Right cardiac atrium (tissue), 5 donors: ENCODE measurements at regions not wholly inside any gene's neighbourhood (a gene's known extent, or its start where the extent isn't known, plus 50 kb on each side); places are given as distances from the start of the nearest gene placed in this dataset.

Experiments
- ATAC-seq, 2 donors: fragments of 200-7000 bp; cut with Tn5 transposase; one replicate each; pipeline versions ENCODE4 v1.8.0 to v1.9.1; 2020; ENCODE audit warnings: moderate library complexity in 2 of 2, mild to moderate bottlenecking in 1 of 2
- DNase-seq, 3 donors: peaks; one replicate each; pipeline ENCODE4 v3.0.0-alpha.2; 2020
- H3K27ac ChIP-seq: one replicate; pipeline ENCODE4 v1.5.1; 2013; ENCODE audit warnings: mild to moderate bottlenecking, low read length, control low read depth, moderate library complexity
- H3K27me3 ChIP-seq: one replicate; pipeline ENCODE4 v1.6.1; 2013; ENCODE audit not compliant: control insufficient read depth, insufficient read depth
- H3K4me1 ChIP-seq: one replicate; pipeline ENCODE4 v1.6.1; 2013; ENCODE audit warnings: low read length; ENCODE audit not compliant: control insufficient read depth, insufficient read depth
- H3K4me3 ChIP-seq: one replicate; pipeline ENCODE4 v1.5.1; 2013; ENCODE audit warnings: low read length, control low read depth
- H3K9me3 ChIP-seq: one replicate; pipeline ENCODE4 v1.6.1; 2013; ENCODE audit warnings: low read length; ENCODE audit not compliant: control insufficient read depth
- WGBS: extraction: QIAGEN DNeasy Blood & Tissue Kit; methylation state at CpG from one replicate; pipeline ENCODE4 v1.1.7; 2013; 5-methylcytosine and 5-hydroxymethylcytosine counted together
- intact Hi-C, 4 donors: fragments of 100-400 bp; cut with DNase I; formaldehyde crosslinking; loops; one replicate each; pipeline versions ENCODE4 v1.11.0 to v1.14.0; 2022 to 2023
- donor health status: healthy with polysubstance abuse.
- donor health status: DM: no; HTN: yes; CAD: no.
- donor health status: DM: no; HTN: no; CAD: no.
- donor health status: DM: no; HTN: yes; CAD: no; lungs with severe emphysema.
- donor health status: DM: yes; HTN: yes; CAD: no.

- no peak overlapping the region for H3K4me3 ChIP-seq
Measured at GRCh38 chr10:121282264-121282663, 316.0 kb downstream of the FGFR2 start.

GRCh38 chr10:121282797-121283515 is 315.3 kb downstream of the FGFR2 start:
- intact Hi-C loops = no loop called here
- Histone ChIP-seq H3K27ac (no peak overlapping the region), H3K27me3 (no peaks in the 10 kb centered on the region), H3K4me1 (no peaks in the 10 kb centered on the region), H3K9me3 (no peaks in the 10 kb centered on the region), H3K4me3 (no peak overlapping the region)
- DNase-seq (no peak), ATAC-seq (no peak)
- WGBS = 96% methylated on average over 11 of the region's 11 CpGs

More at GRCh38 chr10:121282264-121282663, 316.0 kb downstream of the FGFR2 start:
- H3K27me3 ChIP-seq = no peaks in the 10 kb centered on the region
- no peaks in the 10 kb centered on the region for H3K4me1 ChIP-seq
- intact Hi-C loops = no loop called here
- no peak overlapping the region for H3K27ac ChIP-seq
- H3K9me3 ChIP-seq = no peaks in the 10 kb centered on the region
- 95% methylated on average over 3 of the region's 3 CpGs for WGBS
- ATAC-seq (no peak), DNase-seq (no peak)

GRCh38 chr10:121284936-121285335 is 313.3 kb downstream of the FGFR2 start:
- Histone ChIP-seq H3K27me3 (no peaks in the 10 kb centered on the region), H3K9me3 (no peaks in the 10 kb centered on the region), H3K27ac (no peak overlapping the region), H3K4me3 (no peak overlapping the region), H3K4me1 (no peaks in the 10 kb centered on the region)
- 18% methylated on average over 4 of the region's 4 CpGs for WGBS
- intact Hi-C loops = no loop called here
- DNase-seq = no peak
- ATAC-seq = no peak

DNA sequence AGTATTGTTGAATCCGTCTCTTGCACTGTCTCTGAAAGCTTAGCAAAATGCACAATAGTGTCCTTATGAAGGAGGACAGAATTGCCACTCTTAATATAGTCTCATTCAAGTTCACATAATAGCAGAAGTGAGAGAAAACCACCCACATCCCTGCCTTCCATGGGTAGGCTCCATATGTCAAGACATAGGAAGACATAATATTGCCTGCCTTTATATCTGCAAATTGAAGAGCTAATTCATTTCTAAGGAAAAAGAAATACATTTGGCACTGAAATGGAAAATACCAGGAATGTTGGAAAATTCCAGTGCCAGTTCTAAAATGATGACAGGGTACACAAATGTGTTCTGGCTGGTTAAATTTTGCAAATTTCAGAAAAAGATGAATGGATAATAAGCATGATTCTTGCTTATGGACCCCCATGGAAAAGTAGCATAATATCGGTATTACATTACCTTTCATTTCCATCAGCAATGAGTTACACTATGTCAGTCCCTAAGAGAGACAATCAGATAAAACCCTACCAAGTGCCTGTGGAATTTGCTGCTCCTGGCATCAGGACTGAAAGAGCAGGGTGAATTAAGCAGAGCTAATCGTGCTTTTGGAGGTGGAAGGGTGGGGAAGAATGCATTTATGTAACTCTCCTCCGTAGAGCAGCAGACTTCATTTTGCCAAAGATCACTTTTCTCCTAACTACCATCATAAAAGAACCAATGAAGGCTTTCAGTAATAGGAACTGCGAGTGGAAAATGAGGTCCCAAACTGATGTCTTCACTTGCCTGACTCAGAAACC is 312.6 kb downstream of the FGFR2 start:
- no peaks in the 10 kb centered on the region for H3K4me1 ChIP-seq
- DNase-seq = no peak
- intact Hi-C loops = no loop called here
- no peaks in the 10 kb centered on the region for H3K27me3 ChIP-seq
- no peaks in the 10 kb centered on the region for H3K9me3 ChIP-seq
- 53% methylated on average over 5 of the region's 5 CpGs for WGBS
- H3K27ac ChIP-seq = no peak overlapping the region
- H3K4me3 ChIP-seq = no peak overlapping the region
- ATAC-seq = no peak

GRCh38 chr10:121288011-121288410 is 310.2 kb downstream of the FGFR2 start:
- WGBS = 79% methylated on average over 1 of the region's 1 CpG
- no peaks in the 10 kb centered on the region for H3K4me1 ChIP-seq
- no peaks in the 10 kb centered on the region for H3K9me3 ChIP-seq
- no peaks in the 10 kb centered on the region for H3K27me3 ChIP-seq
- H3K27ac ChIP-seq = no peak overlapping the region
- no peak for ATAC-seq
- H3K4me3 ChIP-seq = no peak overlapping the region
- intact Hi-C loops = no loop called here
- no peak for DNase-seq

- Histone ChIP-seq H3K9me3 (no peaks in the 10 kb centered on the region), H3K27me3 (no peaks in the 10 kb centered on the region), H3K27ac (no peak overlapping the region), H3K4me1 (no peaks in the 10 kb centered on the region), H3K4me3 (no peak overlapping the region)
- DNase-seq = no peak
- WGBS = 67% methylated on average over 6 of the region's 6 CpGs
- no peak for ATAC-seq
- intact Hi-C loops = no loop called here
Measured at GRCh38 chr10:121288864-121289661, 309.2 kb downstream of the FGFR2 start.

GRCh38 chr10:121289800-121290199 is 308.4 kb downstream of the FGFR2 start:
- no peak overlapping the region for H3K4me3 ChIP-seq
- H3K27me3 ChIP-seq = no peaks in the 10 kb centered on the region
- 87% methylated on average over 4 of the region's 4 CpGs for WGBS
- DNase-seq (no peak), ATAC-seq (no peak)
- intact Hi-C loops = no loop called here
- H3K27ac ChIP-seq = no peak overlapping the region
- no peaks in the 10 kb centered on the region for H3K9me3 ChIP-seq
- H3K4me1 ChIP-seq = no peaks in the 10 kb centered on the region

DNA sequence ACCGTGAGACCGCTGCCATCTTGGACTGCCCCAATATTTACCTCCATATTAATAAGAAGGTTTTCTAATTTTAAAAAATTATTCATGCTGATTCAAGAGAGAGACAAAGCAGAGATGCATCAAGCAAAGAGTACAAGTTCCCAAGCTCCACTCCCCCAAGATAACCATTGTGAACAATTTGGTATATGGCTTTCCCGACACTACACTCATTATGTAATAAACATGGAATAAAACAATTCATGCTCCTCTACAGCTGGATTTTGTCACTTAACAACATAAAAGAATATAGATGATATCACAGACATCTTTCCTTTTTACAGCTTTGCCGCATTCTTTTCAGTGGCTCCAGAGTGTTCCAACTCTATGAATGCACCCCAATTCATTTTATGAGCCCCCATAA is 307.6 kb downstream of the FGFR2 start:
- ATAC-seq (no peak), DNase-seq (no peak)
- 94% methylated on average over 4 of the region's 4 CpGs for WGBS
- Histone ChIP-seq H3K9me3 (no peaks in the 10 kb centered on the region), H3K4me1 (no peaks in the 10 kb centered on the region), H3K27me3 (no peaks in the 10 kb centered on the region), H3K4me3 (no peak overlapping the region), H3K27ac (no peak overlapping the region)
- intact Hi-C loops = no loop called here

- ATAC-seq (no peak), DNase-seq (no peak)
- H3K27ac ChIP-seq = no peak overlapping the region
- intact Hi-C loops = no loop called here
- no peaks in the 10 kb centered on the region for H3K9me3 ChIP-seq
- no peak overlapping the region for H3K4me3 ChIP-seq
- no peaks in the 10 kb centered on the region for H3K4me1 ChIP-seq
- WGBS = 74% methylated on average over 7 of the region's 7 CpGs
- H3K27me3 ChIP-seq = no peaks in the 10 kb centered on the region
Measured at GRCh38 chr10:121291376-121291775, 306.9 kb downstream of the FGFR2 start.

DNA sequence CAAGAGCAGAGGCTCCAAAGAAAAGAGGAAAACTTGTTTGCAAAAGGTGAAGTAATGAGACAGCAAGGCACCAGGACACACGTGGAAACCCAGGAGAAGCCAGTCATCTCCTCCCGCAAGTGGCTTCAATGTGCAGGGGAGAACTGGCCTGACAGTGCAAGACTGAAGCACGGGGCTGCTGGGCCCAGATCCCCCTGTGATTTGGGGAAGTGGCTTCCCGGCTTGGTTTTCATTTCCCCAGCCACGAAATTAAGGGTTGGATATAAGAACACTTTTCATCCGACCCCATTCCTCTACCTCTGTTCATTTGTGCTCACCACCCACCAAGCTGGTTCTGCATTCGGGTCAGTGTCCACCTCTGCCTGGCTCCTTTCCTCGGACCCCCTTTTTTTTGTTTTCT is 306.4 kb downstream of the FGFR2 start:
- Histone ChIP-seq H3K4me3 (no peak overlapping the region), H3K4me1 (no peaks in the 10 kb centered on the region), H3K27ac (no peak overlapping the region), H3K27me3 (no peaks in the 10 kb centered on the region), H3K9me3 (no peaks in the 10 kb centered on the region)
- intact Hi-C loops = no loop called here
- no peak for DNase-seq
- ATAC-seq = no peak
- 56% methylated on average over 8 of the region's 8 CpGs for WGBS

DNA sequence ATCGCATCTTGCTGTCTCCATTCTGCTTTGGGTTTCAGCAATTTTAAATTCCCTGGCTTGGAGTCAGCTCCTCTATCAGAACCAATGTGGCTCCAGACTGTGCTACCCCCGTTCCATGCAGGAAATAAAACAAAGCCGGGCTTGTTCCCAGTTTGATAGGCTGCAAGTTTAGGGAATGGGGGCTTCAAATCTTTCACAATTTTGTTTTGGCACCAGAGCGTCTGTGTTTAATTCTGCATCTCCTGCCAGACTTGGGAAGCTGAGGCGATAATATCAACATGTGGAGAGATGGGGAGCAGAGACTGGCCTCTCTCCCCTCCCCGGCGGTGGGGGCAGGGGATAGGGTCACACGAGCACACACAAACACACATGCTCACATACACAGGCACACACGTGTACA is 305.9 kb downstream of the FGFR2 start:
- DNase-seq (no peak), ATAC-seq (peak in 1 of 2 donors; percentile 25)
- no peaks in the 10 kb centered on the region for H3K27me3 ChIP-seq
- intact Hi-C loops = no loop called here
- no peaks in the 10 kb centered on the region for H3K4me1 ChIP-seq
- H3K9me3 ChIP-seq = no peaks in the 10 kb centered on the region
- WGBS = 43% methylated on average over 9 of the region's 9 CpGs
- H3K27ac ChIP-seq = no peak overlapping the region
- no peak overlapping the region for H3K4me3 ChIP-seq
